Liver (tissue), 3 donors: ENCODE measurements at regions not wholly inside any gene's neighbourhood (a gene's known extent, or its start where the extent isn't known, plus 50 kb on each side); places are given as distances from the start of the nearest gene placed in this dataset.

Experiments
- EGR1 ChIP-seq, 2 donors: IDR thresholded peaks; 2 replicates each; pipeline ENCODE4 v1.6.1; 2016 to 2018; ENCODE audit warnings: antibody characterized with exemption in 2 of 2, low read depth in 2 of 2
- GABPA ChIP-seq, 2 donors: IDR thresholded peaks in 1 of 2; conservative IDR thresholded peaks in 1 of 2; 2 replicates each; pipeline ENCODE4 v1.6.1; 2016; ENCODE audit warnings: antibody characterized with exemption in 2 of 2, mild to moderate bottlenecking in 1 of 2, moderate library complexity in 1 of 2
- HNF4A ChIP-seq, 2 donors: conservative IDR thresholded peaks; 2 replicates each; pipeline ENCODE4 v1.6.1; 2016; ENCODE audit warnings: antibody characterized with exemption in 2 of 2, mild to moderate bottlenecking in 2 of 2
- HNF4G ChIP-seq: IDR thresholded peaks from 2 replicates; pipeline ENCODE4 v1.6.1; 2016; ENCODE audit warnings: antibody characterized with exemption
- JUND ChIP-seq, 2 donors: IDR thresholded peaks; 2 replicates each; pipeline ENCODE4 v1.6.1; 2016; ENCODE audit warnings: antibody characterized with exemption in 2 of 2
- RAD21 ChIP-seq, 2 donors: IDR thresholded peaks; 2 replicates each; pipeline ENCODE4 v1.6.1; 2016; ENCODE audit warnings: antibody characterized with exemption in 2 of 2, mild to moderate bottlenecking in 2 of 2
- TAF1 ChIP-seq: conservative IDR thresholded peaks from 2 replicates; pipeline ENCODE4 v1.6.1; 2016; ENCODE audit warnings: antibody characterized with exemption, mild to moderate bottlenecking
- YY1 ChIP-seq: IDR thresholded peaks from 2 replicates; pipeline ENCODE4 v1.6.1; 2016; ENCODE audit warnings: antibody characterized with exemption, mild to moderate bottlenecking
- TF ChIP-seq, protein P1 (sequence below): fragments of 150-350 bp; IDR thresholded peaks from 2 replicates; pipeline ENCODE4 v1.5.1; 2017; ENCODE audit warnings: improper control_type of control experiment, low read depth, low read length; ENCODE audit not compliant: missing input control
- TF ChIP-seq, protein P2 (sequence below): IDR thresholded peaks from 2 replicates; pipeline ENCODE4 v1.6.1; 2016; ENCODE audit warnings: antibody characterized with exemption, mild to moderate bottlenecking
- TF ChIP-seq, protein P3 (sequence below): IDR thresholded peaks from 2 replicates; pipeline ENCODE4 v1.6.1; 2016; ENCODE audit warnings: antibody characterized with exemption
- TF ChIP-seq, protein P4 (sequence below): IDR thresholded peaks from 2 replicates; pipeline ENCODE4 v1.6.1; 2016; ENCODE audit warnings: antibody characterized with exemption
- donor health status: healthy.
- donor health status: healthy.

DNA sequence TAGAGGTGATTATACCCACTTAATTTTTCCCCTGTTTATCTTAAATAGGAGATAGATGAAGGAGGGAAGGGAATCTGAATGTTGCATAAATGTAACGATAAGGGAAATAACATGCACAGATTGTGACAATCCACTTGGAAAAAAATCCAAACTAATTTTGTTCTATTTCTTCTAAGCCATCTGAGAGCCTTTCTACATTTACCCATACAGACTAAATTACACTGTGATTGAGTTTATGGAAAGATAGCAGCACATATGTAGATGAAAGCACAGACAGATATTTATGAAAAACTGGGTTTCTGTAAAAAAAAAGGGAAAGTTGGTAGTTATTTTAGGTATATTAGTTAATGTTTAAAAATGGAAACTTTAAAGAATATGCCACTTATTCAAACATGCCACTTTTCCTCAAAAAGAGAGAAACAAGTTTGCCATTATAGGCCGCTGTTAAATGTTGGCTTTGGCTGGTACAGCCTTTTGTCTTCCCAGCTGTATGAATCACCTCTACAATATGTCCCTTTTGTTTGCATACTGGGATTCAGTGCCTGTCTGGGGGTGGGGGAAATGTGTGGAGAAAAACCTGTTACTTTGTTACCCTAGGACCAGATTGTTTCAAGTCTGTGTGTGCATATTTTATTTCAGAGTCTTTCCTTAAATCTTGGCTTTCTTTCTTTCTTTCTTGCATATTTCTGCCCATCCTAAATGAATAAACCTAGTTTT lies 470.2 kb upstream of the LMO3 start:
- TF ChIP-seq TAF1 (no peak), EGR1 (IDR thresholded peaks at IDR 0.05; ENCODE audit: low read depth in 2 of 2) (no peak), JUND (IDR thresholded peaks at IDR 0.05) (no peak), RAD21 (IDR thresholded peaks at IDR 0.05) (no peak), YY1 (no peak), HNF4G (no peak), HNF4A (conservative IDR thresholded peaks at IDR 0.05) (no peak), GABPA (IDR thresholded peaks at IDR 0.05 in 1 of 2, conservative IDR thresholded peaks at IDR 0.05 in 1 of 2) (no peak)
- TF ChIP-seq, protein P1, sequence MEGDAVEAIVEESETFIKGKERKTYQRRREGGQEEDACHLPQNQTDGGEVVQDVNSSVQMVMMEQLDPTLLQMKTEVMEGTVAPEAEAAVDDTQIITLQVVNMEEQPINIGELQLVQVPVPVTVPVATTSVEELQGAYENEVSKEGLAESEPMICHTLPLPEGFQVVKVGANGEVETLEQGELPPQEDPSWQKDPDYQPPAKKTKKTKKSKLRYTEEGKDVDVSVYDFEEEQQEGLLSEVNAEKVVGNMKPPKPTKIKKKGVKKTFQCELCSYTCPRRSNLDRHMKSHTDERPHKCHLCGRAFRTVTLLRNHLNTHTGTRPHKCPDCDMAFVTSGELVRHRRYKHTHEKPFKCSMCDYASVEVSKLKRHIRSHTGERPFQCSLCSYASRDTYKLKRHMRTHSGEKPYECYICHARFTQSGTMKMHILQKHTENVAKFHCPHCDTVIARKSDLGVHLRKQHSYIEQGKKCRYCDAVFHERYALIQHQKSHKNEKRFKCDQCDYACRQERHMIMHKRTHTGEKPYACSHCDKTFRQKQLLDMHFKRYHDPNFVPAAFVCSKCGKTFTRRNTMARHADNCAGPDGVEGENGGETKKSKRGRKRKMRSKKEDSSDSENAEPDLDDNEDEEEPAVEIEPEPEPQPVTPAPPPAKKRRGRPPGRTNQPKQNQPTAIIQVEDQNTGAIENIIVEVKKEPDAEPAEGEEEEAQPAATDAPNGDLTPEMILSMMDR = no peak
- TF ChIP-seq, protein P2, sequence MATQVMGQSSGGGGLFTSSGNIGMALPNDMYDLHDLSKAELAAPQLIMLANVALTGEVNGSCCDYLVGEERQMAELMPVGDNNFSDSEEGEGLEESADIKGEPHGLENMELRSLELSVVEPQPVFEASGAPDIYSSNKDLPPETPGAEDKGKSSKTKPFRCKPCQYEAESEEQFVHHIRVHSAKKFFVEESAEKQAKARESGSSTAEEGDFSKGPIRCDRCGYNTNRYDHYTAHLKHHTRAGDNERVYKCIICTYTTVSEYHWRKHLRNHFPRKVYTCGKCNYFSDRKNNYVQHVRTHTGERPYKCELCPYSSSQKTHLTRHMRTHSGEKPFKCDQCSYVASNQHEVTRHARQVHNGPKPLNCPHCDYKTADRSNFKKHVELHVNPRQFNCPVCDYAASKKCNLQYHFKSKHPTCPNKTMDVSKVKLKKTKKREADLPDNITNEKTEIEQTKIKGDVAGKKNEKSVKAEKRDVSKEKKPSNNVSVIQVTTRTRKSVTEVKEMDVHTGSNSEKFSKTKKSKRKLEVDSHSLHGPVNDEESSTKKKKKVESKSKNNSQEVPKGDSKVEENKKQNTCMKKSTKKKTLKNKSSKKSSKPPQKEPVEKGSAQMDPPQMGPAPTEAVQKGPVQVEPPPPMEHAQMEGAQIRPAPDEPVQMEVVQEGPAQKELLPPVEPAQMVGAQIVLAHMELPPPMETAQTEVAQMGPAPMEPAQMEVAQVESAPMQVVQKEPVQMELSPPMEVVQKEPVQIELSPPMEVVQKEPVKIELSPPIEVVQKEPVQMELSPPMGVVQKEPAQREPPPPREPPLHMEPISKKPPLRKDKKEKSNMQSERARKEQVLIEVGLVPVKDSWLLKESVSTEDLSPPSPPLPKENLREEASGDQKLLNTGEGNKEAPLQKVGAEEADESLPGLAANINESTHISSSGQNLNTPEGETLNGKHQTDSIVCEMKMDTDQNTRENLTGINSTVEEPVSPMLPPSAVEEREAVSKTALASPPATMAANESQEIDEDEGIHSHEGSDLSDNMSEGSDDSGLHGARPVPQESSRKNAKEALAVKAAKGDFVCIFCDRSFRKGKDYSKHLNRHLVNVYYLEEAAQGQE = no peak
- TF ChIP-seq, protein P3, sequence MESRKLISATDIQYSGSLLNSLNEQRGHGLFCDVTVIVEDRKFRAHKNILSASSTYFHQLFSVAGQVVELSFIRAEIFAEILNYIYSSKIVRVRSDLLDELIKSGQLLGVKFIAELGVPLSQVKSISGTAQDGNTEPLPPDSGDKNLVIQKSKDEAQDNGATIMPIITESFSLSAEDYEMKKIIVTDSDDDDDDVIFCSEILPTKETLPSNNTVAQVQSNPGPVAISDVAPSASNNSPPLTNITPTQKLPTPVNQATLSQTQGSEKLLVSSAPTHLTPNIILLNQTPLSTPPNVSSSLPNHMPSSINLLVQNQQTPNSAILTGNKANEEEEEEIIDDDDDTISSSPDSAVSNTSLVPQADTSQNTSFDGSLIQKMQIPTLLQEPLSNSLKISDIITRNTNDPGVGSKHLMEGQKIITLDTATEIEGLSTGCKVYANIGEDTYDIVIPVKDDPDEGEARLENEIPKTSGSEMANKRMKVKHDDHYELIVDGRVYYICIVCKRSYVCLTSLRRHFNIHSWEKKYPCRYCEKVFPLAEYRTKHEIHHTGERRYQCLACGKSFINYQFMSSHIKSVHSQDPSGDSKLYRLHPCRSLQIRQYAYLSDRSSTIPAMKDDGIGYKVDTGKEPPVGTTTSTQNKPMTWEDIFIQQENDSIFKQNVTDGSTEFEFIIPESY = no peak
- TF ChIP-seq, protein P4, sequence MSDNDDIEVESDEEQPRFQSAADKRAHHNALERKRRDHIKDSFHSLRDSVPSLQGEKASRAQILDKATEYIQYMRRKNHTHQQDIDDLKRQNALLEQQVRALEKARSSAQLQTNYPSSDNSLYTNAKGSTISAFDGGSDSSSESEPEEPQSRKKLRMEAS = no peak
